ENCODE measurements at regions not wholly inside any gene's neighbourhood (a gene's known extent, or its start where the extent isn't known, plus 50 kb on each side); places are given as distances from the start of the nearest gene placed in this dataset.

- no peak overlapping the region for H3K27ac ChIP-seq
- TF ChIP-seq CTCF (conservative IDR thresholded peaks at IDR 0.05), result no peak
These were observed 1395.2 kb downstream of the PCDH9 start for GRCh38 chr13:65834897-65835296.

GRCh38 chr13:65830411-65831205, 1399.5 kb downstream of the PCDH9 start:
- TF ChIP-seq CTCF (conservative IDR thresholded peaks at IDR 0.05), result no peak
- H3K27ac ChIP-seq, result no peak overlapping the region

- H3K27ac ChIP-seq, result no peak overlapping the region
- TF ChIP-seq CTCF (conservative IDR thresholded peaks at IDR 0.05), result no peak
These were observed 1400.7 kb downstream of the PCDH9 start for GRCh38 chr13:65829241-65830008.

GRCh38 chr13:65826657-65827056, 1403.5 kb downstream of the PCDH9 start:
- H3K27ac ChIP-seq, result no peak overlapping the region
- TF ChIP-seq CTCF (conservative IDR thresholded peaks at IDR 0.05), result no peak

- no peak overlapping the region for H3K27ac ChIP-seq
- TF ChIP-seq CTCF (conservative IDR thresholded peaks at IDR 0.05), result no peak
These were observed 1405.1 kb downstream of the PCDH9 start for GRCh38 chr13:65825039-65825438.

- no peak overlapping the region for H3K27ac ChIP-seq
- TF ChIP-seq CTCF (conservative IDR thresholded peaks at IDR 0.05), result no peak
These were observed 1422.1 kb downstream of the PCDH9 start for GRCh38 chr13:65808061-65808460.

GRCh38 chr13:65803530-65804392, 1426.4 kb downstream of the PCDH9 start:
- TF ChIP-seq CTCF (conservative IDR thresholded peaks at IDR 0.05), result no peak

More at GRCh38 chr13:65803530-65804392, 1426.4 kb downstream of the PCDH9 start:
- H3K27ac ChIP-seq, result no peak overlapping the region
